ENCODE measurements at regions not wholly inside any gene's neighbourhood (a gene's known extent, or its start where the extent isn't known, plus 50 kb on each side); places are given as distances from the start of the nearest gene placed in this dataset.

DNA sequence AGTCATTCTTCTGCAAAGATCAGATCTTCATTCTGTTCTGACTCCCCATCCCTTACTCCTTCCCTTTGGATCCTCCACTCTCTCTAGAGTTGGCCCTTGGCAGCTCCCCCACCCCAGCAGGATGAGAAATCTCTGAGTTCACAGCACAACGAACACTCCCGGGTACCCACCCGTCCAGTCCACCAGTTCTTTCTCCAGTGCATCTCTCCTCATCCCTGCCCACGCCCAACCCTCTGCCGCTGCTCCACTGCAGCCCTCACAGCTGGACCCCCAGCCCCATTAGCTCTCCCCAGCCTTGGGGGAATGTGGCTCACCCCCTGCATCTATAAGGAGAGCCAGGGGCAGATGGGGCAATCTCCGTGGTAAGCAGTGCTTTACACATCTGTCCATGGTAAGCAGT is 125.7 kb downstream of the MATN1 start (continued):
- TF ChIP-seq RAD51 (IDR thresholded peaks at IDR 0.05) (no peak), CEBPB (IDR thresholded peaks at IDR 0.05; ENCODE audit: borderline replicate concordance in 1 of 2, low read depth in 2 of 2, low read length in 2 of 2) (no peak), NRF1 (conservative IDR thresholded peaks at IDR 0.05; ENCODE audit: low read depth, low read length) (no peak), TCF7 (IDR thresholded peaks at IDR 0.05; ENCODE audit: borderline replicate concordance) (no peak), MTA3 (IDR thresholded peaks at IDR 0.05; ENCODE audit: borderline replicate concordance, low read length) (no peak), BRCA1 (IDR thresholded peaks at IDR 0.05; ENCODE audit: low read depth, low read length) (no peak), ZNF217 (IDR thresholded peaks at IDR 0.05) (no peak)

DNA sequence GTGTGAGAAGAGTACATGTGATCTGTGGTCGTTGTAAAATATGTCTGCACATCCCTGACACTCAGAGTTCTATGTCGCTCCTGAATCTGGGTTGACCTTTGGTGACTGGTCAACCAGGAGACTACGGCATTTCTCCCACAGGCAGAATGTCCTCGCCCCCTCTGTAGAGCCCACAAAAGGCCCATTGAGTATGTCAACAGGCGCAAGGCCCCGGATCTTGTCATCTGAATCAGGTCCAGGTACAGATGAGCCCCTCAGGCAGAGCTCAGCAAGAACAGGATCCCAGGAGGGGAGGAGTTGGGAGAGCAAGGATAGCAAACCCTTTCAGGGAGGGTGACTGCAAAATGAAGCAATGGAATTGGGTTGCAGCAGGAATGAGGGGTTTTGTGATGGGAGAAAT is 126.5 kb downstream of the MATN1 start:
- H3K36me3 ChIP-seq (ENCODE audit: control insufficient read depth in 2 of 2, insufficient read depth in 2 of 2, low read length in 1 of 2) = no peaks in the 10 kb centered on the region
- RAD21 ChIA-PET (ENCODE audit: unreplicated experiment) = no interaction called here
- SMC1A ChIA-PET (ENCODE audit: uncharacterized antibody, unreplicated experiment) = no interaction called here
- H3K4me1 ChIP-seq (ENCODE audit: control insufficient read depth, insufficient read depth, low read length) = no peaks in the 10 kb centered on the region
- H3K79me2 ChIP-seq (ENCODE audit: control insufficient read depth, insufficient read depth, low read length) = no peaks in the 10 kb centered on the region
- H3K9me3 ChIP-seq (replicated peaks; ENCODE audit: control insufficient read depth, insufficient read depth, low read length) = no peaks in the 10 kb centered on the region
- 22% methylated on average over 6 of the region's 6 CpGs for WGBS (ENCODE audit: insufficient coverage, insufficient replicate concordance, low lambda C conversion rate, missing lambda C conversion rate)
- FAIRE-seq (no peak), ATAC-seq (no peak), DNase-seq (ENCODE audit: low read depth, low spot score) (no peak)
- H3K27me3 ChIP-seq (replicated peaks in 1 of 2; ENCODE audit: control insufficient read depth in 2 of 2, insufficient read depth in 2 of 2, low read length in 1 of 2) = no peaks in the 10 kb centered on the region
- CTCF ChIA-PET = no interaction called here
- no TSS peak for BruUV-seq (replicated peaks)
- no peak overlapping the region for H3K9ac ChIP-seq (ENCODE audit: control insufficient read depth, insufficient read depth, low read length)
- H3K4me3 ChIP-seq = no peak overlapping the region
- no peak overlapping the region for H3K4me2 ChIP-seq (ENCODE audit: control insufficient read depth, insufficient read depth)
- H2AFZ ChIP-seq (ENCODE audit: control insufficient read depth, low read depth, low read length) = no peak overlapping the region
- no peak overlapping the region for H3K27ac ChIP-seq (ENCODE audit: control insufficient read depth, insufficient read depth)
- POLR2A ChIA-PET = no interaction called here
- H4K20me1 ChIP-seq (ENCODE audit: control insufficient read depth, insufficient read depth) = no peaks in the 10 kb centered on the region
- intact Hi-C loops (cut with micrococcal nuclease; ENCODE audit: unreplicated experiment) (no loop called here), in situ Hi-C loops (cut with MboI) (no loop called here)
- TF ChIP-seq CBX3 (IDR thresholded peaks at IDR 0.05; ENCODE audit: borderline replicate concordance, low read depth) (no peak), FOXM1 (IDR thresholded peaks at IDR 0.05; ENCODE audit: low read depth, low read length) (no peak), IKZF1 (conservative IDR thresholded peaks at IDR 0.05) (no peak), MTA2 (IDR thresholded peaks at IDR 0.05; ENCODE audit: low read depth) (no peak), WRNIP1 (IDR thresholded peaks at IDR 0.05; ENCODE audit: borderline replicate concordance, low read depth, low read length) (no peak), NFYA (IDR thresholded peaks at IDR 0.05; ENCODE audit: borderline replicate concordance, low read depth, low read length) (no peak), SMAD1 (IDR thresholded peaks at IDR 0.05; ENCODE audit: low read depth, partially characterized antibody) (no peak)
- TF ChIP-seq, protein P1, sequence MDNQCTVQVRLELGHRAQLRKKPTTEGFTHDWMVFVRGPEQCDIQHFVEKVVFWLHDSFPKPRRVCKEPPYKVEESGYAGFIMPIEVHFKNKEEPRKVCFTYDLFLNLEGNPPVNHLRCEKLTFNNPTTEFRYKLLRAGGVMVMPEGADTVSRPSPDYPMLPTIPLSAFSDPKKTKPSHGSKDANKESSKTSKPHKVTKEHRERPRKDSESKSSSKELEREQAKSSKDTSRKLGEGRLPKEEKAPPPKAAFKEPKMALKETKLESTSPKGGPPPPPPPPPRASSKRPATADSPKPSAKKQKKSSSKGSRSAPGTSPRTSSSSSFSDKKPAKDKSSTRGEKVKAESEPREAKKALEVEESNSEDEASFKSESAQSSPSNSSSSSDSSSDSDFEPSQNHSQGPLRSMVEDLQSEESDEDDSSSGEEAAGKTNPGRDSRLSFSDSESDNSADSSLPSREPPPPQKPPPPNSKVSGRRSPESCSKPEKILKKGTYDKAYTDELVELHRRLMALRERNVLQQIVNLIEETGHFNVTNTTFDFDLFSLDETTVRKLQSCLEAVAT (IDR thresholded peaks at IDR 0.05) = no peak
- TF ChIP-seq, protein P2, sequence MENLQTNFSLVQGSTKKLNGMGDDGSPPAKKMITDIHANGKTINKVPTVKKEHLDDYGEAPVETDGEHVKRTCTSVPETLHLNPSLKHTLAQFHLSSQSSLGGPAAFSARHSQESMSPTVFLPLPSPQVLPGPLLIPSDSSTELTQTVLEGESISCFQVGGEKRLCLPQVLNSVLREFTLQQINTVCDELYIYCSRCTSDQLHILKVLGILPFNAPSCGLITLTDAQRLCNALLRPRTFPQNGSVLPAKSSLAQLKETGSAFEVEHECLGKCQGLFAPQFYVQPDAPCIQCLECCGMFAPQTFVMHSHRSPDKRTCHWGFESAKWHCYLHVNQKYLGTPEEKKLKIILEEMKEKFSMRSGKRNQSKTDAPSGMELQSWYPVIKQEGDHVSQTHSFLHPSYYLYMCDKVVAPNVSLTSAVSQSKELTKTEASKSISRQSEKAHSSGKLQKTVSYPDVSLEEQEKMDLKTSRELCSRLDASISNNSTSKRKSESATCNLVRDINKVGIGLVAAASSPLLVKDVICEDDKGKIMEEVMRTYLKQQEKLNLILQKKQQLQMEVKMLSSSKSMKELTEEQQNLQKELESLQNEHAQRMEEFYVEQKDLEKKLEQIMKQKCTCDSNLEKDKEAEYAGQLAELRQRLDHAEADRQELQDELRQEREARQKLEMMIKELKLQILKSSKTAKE (IDR thresholded peaks at IDR 0.05; ENCODE audit: low read depth, poor library complexity, severe bottlenecking) = no peak
- TF ChIP-seq, protein P3, sequence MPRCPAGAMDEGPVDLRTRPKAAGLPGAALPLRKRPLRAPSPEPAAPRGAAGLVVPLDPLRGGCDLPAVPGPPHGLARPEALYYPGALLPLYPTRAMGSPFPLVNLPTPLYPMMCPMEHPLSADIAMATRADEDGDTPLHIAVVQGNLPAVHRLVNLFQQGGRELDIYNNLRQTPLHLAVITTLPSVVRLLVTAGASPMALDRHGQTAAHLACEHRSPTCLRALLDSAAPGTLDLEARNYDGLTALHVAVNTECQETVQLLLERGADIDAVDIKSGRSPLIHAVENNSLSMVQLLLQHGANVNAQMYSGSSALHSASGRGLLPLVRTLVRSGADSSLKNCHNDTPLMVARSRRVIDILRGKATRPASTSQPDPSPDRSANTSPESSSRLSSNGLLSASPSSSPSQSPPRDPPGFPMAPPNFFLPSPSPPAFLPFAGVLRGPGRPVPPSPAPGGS (IDR thresholded peaks at IDR 0.05; ENCODE audit: borderline replicate concordance, insufficient read depth, low read depth, low read length, poor library complexity, severe bottlenecking) = no peak
